Mucosa of descending colon (tissue), 3 donors: ENCODE measurements at regions not wholly inside any gene's neighbourhood (a gene's known extent, or its start where the extent isn't known, plus 50 kb on each side); places are given as distances from the start of the nearest gene placed in this dataset.

Experiments
- ATAC-seq: fragments of 200-7000 bp; cut with Tn5 transposase; one replicate; pipeline ENCODE4 v1.9.1; 2020; ENCODE audit warnings: mild to moderate bottlenecking, moderate library complexity
- DNase-seq, 3 donors: peaks; one replicate each; pipeline ENCODE4 v3.0.0-alpha.2; 2020
- H3K36me3 ChIP-seq: fragments of 200-600 bp; one replicate; pipeline ENCODE4 v1.8.0; 2021; ENCODE audit warnings: low read depth, mild to moderate bottlenecking
- H3K4me1 ChIP-seq: fragments of 200-600 bp; one replicate; pipeline ENCODE4 v1.8.0; 2021; ENCODE audit warnings: low read depth, mild to moderate bottlenecking
- H3K4me3 ChIP-seq: fragments of 200-600 bp; one replicate; pipeline ENCODE4 v1.8.0; 2021; ENCODE audit warnings: mild to moderate bottlenecking
- H3K9me3 ChIP-seq: fragments of 200-600 bp; one replicate; pipeline ENCODE4 v1.8.0; 2021; ENCODE audit warnings: mild to moderate bottlenecking
- intact Hi-C, 2 donors: fragments of 100-400 bp; cut with DNase I in 1 of 2; cut with micrococcal nuclease in 1 of 2; formaldehyde crosslinking; loops; one replicate each; pipeline versions ENCODE4 v1.11.0 to v1.11.1; 2022; cut with DNase I, micrococcal nuclease
- TF ChIP-seq, protein P1 (sequence below): fragments of 200-600 bp; IDR thresholded peaks from one replicate; pipeline ENCODE4 v1.8.0; 2022; ENCODE audit warnings: antibody characterized with exemption, mild to moderate bottlenecking
- donor health status: DM: no; HTN: no; CAD: no; lungs with moderate emphysema.
- donor health status: DM: no; HTN: no; CAD: no.
- donor health status: DM: no; HTN: yes; CAD: no.

DNA sequence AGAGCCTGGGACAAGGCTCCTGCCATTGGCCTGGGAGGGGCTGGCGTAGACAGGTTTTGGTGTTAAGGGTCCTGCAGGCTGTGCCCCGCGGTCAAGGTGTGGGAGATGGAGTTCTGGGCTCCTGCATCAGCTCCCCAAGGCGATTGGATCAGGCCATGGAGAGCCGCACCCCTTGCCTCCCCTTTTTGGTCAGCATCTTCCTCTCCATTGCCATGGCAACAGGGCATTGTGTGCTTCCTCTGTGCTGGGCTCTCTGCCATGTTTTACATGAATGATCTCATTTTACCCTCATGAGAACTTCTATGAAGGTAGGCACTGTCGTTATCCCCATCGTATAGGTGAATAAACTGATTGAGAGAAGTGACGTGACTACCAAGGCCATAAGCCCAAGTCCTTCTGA lies 344.3 kb upstream of the CLINT1 start:
- no peak for DNase-seq
- no peaks in the 10 kb centered on the region for H3K4me1 ChIP-seq
- H3K9me3 ChIP-seq, result no peaks in the 10 kb centered on the region
- ATAC-seq, result no peak
- TF ChIP-seq, protein P1, sequence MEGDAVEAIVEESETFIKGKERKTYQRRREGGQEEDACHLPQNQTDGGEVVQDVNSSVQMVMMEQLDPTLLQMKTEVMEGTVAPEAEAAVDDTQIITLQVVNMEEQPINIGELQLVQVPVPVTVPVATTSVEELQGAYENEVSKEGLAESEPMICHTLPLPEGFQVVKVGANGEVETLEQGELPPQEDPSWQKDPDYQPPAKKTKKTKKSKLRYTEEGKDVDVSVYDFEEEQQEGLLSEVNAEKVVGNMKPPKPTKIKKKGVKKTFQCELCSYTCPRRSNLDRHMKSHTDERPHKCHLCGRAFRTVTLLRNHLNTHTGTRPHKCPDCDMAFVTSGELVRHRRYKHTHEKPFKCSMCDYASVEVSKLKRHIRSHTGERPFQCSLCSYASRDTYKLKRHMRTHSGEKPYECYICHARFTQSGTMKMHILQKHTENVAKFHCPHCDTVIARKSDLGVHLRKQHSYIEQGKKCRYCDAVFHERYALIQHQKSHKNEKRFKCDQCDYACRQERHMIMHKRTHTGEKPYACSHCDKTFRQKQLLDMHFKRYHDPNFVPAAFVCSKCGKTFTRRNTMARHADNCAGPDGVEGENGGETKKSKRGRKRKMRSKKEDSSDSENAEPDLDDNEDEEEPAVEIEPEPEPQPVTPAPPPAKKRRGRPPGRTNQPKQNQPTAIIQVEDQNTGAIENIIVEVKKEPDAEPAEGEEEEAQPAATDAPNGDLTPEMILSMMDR, result no peak
- intact Hi-C loops, result no loop called here
- H3K36me3 ChIP-seq, result no peaks in the 10 kb centered on the region
- no peak overlapping the region for H3K4me3 ChIP-seq

DNA sequence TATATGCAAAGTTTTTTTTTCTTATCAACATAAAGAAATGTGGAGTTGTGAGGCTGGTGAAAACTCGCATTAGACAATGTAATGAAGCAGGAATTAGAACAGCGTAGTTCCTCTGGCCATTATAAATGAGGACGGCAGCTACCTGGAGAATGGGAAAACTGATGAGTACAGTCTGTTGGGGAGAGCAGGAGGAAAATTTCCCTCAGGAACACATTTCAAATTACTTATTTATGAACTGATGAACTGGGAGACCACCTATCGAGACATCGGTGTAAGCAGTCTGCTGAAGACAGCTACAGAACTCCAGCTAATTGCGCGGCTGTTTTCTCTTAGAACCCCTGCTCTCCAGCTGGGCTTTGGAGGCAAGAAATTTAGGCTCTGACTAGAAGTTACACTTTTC lies 343.9 kb upstream of the CLINT1 start:
- ATAC-seq, result no peak
- TF ChIP-seq, protein P1, result no peak
- Histone ChIP-seq H3K4me3 (no peak overlapping the region), H3K9me3 (no peaks in the 10 kb centered on the region), H3K36me3 (no peaks in the 10 kb centered on the region), H3K4me1 (no peaks in the 10 kb centered on the region)
- DNase-seq, result no peak
- intact Hi-C loops, result no loop called here

DNA sequence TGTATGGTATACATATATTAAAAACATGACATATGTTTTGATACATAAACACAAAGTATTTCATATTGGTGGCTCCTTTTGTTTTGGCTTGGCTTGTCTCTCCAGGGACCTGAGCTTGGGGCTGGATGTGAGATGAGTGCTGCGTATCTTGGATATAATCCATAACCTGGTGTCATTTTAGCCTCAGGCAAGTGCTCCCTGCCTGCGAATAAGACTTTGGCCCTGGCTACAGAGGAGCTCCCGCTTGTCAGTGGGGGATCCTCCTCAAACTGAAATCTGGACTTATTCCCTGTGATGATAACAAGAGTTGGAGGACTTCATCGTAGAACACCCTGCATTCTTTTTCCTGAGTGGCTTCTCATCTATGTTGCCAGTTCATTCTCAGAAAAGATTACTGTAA lies 341.7 kb upstream of the CLINT1 start:
- no peaks in the 10 kb centered on the region for H3K9me3 ChIP-seq
- H3K4me1 ChIP-seq, result no peaks in the 10 kb centered on the region
- intact Hi-C loops, result no loop called here
- no peaks in the 10 kb centered on the region for H3K36me3 ChIP-seq
- TF ChIP-seq, protein P1, result no peak
- no peak overlapping the region for H3K4me3 ChIP-seq
- DNase-seq (no peak), ATAC-seq (no peak)

DNA sequence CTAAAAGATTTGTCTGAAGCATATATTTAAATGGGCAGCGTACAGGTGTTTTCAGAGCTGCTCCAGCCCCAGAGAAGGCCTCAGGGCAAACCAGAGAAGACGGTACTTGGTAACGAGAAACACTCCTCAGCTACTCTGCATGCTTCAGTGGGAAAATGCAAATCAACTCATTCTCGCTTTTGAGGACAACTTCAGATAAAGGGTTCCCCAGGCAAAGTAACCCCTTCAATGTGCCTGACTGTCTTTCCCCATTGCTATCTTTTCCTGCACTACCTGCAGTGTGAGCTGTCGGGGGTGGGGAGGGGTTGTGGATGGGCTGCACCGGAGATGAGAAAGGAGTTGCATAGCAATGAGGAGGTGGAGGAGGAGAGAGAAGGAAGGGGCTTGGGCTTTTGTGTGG lies 339.7 kb upstream of the CLINT1 start:
- H3K9me3 ChIP-seq, result no peaks in the 10 kb centered on the region
- H3K36me3 ChIP-seq, result no peaks in the 10 kb centered on the region
- peak; percentile 56 for ATAC-seq
- TF ChIP-seq, protein P1, result no peak
- no peak overlapping the region for H3K4me3 ChIP-seq
- no peaks in the 10 kb centered on the region for H3K4me1 ChIP-seq
- DNase-seq, result no peak
- intact Hi-C loops, result no loop called here

DNA sequence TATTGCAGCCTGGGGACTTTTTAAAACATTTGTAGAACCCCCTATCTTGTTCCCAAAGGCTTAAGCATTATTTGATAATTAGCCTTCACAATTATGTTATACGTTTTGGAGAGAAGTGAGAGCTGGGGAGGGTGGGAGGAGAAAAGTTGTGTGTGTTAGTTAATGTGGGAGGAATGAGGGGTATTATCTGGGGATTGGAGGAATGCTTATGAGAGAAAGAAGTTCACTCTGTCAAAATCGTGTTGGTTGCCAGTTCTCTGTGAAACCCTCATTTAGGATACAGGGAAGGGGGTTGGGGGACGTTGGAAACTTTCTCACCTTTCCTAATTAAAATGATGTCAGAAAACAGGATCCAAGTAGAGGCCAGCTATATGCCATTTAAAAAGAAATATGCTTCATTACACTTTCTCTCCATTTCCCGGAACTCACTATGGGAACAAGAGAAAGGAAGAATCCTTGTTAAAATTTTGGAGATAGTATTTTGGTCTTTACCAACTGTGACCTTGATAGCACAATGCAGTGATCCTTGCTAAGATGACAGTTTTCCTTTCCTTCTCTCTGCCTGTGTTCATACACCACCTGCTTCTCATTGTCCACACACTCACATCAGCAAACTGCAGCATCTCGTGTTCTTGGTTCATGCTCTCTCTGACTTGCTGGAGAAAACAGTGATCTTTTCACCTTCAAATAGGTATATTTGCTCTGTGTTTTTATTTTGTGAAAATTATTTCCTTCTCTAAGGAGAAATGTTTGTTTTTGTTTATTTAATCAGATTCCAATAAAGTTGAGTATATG lies 336.7 kb upstream of the CLINT1 start:
- intact Hi-C loops, result no loop called here
- no peaks in the 10 kb centered on the region for H3K4me1 ChIP-seq
- no peak for DNase-seq
- no peaks in the 10 kb centered on the region for H3K36me3 ChIP-seq
- no peak overlapping the region for H3K4me3 ChIP-seq
- ATAC-seq, result no peak
- H3K9me3 ChIP-seq, result no peaks in the 10 kb centered on the region
- TF ChIP-seq, protein P1, result no peak
